Activated CD8-positive, alpha-beta memory T cell treated with anti-CD3 and anti-CD28 coated beads, Interleukin-2, amount 50 U/mL, for 24 hours (primary cell): ENCODE measurements at regions not wholly inside any gene's neighbourhood (a gene's known extent, or its start where the extent isn't known, plus 50 kb on each side); places are given as distances from the start of the nearest gene placed in this dataset.
"Not testable (repeated sequence)": the region's sequence is repeated elsewhere in the genome, so short reads cannot be mapped to it uniquely, and the experiment has no call there.

Experiments
- DNase-seq: peaks from one replicate; pipeline ENCODE4 v3.0.0-alpha.2; 2020; ENCODE audit errors: extremely low read depth

DNA sequence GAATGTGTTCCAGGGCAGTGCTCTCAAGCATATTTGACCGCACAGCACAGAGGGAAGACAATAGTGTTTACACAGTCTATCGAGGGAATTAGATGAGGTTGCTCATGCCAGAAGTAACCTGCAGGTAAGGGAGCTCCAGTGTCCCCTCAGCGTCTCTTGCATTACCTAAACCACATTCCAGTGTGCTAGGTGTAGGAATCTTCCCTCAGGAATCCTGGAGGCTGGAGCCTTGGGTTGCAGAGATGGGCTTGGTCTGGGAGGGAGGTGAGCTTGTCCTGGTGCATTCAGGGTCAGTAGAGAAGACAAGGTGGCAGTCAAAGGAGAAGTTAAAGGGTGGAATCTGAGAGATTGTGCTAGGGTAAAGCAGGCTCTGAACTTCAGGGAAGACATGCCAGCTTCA is 56.3 kb downstream of the SOX14 start:
- DNase-seq = no peak

GRCh38 chr3:137835096-137835495 is 71.0 kb downstream of the SOX14 start:
- no peak for DNase-seq

DNA sequence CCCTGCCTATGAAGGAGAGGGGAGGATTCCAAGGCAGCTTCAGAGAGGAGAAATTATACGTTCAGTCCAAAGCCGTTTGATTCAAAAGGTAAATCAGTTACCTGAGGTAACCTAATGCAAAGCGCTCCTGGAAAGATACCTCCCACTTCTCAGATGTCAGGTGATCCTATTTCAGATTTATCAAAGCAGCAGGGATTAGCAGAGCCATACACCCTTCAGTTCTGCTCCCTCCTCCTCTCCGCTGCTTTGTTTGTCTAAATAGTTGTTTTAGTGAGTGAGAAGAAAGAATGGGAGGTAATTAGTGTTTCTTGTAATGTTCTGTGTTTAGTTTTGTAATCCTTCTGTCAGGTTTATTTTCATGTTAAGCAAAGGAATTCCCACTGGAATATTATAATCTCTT is 81.1 kb downstream of the SOX14 start:
- DNase-seq = no peak

DNA sequence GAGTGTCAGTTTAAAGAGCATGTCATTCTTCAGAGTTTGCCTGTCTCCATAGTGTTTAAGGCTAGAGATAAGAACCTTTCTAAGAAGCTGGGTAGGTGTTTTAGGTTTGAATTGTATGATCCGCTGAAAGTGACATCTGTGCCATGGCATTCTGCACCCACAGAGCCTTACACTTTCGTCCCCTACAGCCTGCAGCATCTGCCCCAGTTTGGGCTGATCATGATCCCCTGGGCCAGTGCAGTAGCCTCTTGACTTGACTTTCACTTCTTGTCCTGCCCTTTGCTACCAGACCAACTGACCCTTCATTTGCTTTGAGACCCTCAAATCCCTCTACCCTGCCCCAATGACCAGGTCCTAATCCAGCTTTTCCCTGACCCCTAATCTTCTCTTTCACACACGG is 81.6 kb downstream of the SOX14 start:
- no peak for DNase-seq

DNA sequence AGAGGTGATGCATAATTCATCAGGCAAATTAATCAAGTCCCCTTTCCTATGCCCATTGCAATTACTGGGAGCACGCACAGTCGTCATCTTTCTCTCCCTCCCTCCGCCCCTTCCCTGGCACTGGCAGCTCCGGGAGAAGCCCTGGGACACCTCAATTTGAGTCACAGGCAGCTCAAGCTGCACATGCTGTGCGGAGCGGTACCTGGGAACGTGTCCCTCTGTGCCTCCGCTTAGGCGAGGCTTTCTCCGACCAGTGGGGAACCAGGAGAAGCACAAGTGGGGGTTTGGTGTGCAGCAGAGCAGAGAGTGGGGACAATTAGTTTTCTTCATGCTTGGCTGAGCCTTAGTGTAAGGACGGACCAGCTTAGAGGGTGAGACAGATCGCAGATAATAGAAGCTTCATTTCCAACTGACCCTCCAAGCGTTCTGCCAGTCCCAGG is 88.3 kb downstream of the SOX14 start:
- DNase-seq = no peak

DNA sequence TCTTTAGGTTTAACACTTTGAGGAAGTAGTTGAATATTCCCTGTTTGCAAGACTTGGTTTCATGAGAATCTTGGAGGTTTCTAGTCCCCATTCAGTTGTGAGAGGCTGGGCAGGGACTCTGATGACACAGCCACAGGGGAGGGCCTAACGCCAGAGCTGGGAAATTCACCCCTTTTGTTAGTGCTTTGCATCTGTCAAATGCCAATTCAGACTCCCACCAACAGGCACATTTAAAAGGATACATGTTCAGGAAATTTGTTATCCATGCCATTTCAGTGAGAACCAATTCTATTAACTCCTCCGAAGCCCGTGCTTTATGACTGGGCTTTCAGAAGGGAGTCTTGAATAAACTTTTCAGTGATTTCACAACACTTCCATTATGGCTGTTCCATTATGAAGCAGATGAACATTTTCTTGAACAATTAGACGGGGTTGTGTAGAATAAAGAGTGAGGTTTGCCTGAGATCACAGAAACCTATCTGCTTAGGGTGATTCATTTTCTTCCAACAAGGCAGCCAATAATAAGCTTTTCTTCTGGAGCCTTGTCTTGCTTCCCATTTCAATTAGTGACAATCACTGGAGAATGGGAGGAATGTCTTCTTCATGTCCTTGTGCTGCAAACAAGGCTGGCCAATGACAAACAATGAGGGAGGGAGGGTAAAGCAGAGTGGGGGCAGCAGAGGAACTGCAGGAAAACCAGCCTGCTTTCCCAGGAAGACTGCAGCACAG is 90.6 kb downstream of the SOX14 start:
- no peak for DNase-seq

- DNase-seq = no peak
These were observed 101.9 kb downstream of the SOX14 start for GRCh38 chr3:137866001-137866400.

DNA sequence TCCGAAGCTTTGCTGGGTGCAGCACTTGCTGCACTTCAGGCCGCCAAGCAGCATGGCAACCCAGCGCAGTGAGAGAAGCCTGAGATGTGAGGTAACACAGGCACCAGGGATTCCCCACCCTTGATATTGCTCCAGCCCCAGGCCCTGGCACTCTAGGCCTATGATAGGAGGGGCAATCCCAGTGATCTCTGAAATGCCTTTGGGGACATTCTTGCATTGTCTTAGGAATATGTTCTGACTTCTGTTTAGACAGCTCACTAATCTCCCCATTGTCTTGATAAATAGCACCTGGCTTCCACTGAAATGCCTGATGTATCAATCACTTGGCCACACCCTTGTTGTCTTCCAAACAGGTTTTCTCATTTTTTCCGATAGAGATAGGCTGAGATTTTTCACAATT is 102.8 kb downstream of the SOX14 start:
- DNase-seq = no peak

- DNase-seq = no peak
These were observed 103.5 kb downstream of the SOX14 start for GRCh38 chr3:137867611-137868010.

GRCh38 chr3:137869022-137869421 is 104.9 kb downstream of the SOX14 start:
- DNase-seq = no peak

GRCh38 chr3:137872589-137872988 is 108.5 kb downstream of the SOX14 start:
- DNase-seq = not testable (repeated sequence)

DNA sequence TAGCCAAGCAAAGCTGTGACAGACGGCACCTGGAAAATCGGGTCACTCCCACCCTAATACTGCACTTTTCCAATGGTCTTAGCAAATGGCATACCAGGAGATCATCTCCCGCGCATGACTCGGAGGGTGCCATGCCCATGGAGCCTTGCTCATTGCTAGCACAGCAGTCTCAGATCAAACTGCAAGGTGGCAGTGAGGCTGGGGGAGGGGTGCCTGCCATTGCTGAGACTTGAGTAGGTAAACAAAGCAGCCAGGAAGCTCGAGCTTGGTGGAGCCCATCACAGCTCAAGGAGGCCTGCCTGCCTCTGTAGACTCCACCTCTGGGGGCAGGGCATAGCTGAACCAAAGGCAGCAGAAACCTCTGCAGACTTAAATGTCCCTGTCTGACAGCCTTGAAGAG is 113.1 kb upstream of the CLDN18 start:
- not testable (repeated sequence) for DNase-seq

- no peak for DNase-seq
These were observed 102.8 kb upstream of the CLDN18 start for GRCh38 chr3:137906985-137907649.

DNA sequence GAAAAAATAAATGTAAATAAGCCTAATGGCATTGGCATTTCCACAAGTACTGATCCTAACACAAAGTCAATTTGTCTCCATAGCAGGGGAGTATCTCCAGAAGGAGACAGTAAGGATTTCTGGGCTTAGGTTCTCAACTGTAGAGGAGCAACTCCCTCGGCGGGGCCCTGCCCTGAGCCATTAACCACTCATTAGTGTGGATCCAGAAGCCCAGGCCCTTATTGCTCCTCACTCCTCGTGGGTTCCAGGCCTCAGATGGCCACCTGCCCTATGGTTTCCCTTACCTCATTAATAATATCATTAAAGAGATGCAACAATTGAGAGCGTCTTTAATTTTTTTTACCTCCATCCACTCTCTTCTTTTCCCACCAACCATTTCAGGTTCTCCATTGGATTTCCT is 85.3 kb upstream of the CLDN18 start:
- no peak for DNase-seq

GRCh38 chr3:137925080-137925479 is 84.9 kb upstream of the CLDN18 start:
- no peak for DNase-seq

DNA sequence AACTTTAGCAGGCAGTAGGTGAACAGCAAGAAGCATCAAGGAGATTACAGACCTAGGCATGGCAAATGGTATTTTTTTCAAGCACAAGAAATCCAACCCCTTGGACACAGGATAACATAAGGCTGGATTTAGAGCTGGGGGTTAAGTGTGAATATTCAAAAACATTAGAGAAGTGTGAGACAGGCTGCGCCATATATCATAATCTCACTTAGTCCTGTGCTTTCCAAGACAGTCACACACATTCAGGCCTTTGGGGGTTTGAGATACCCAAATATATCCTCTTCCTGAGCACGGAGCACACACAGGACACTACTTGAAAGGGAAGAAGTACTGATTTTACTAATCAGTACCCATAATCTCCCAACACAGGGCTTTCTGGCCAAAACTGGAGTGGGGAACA is 83.0 kb upstream of the CLDN18 start:
- no peak for DNase-seq

GRCh38 chr3:137930976-137931375 is 79.0 kb upstream of the CLDN18 start:
- no peak for DNase-seq

DNA sequence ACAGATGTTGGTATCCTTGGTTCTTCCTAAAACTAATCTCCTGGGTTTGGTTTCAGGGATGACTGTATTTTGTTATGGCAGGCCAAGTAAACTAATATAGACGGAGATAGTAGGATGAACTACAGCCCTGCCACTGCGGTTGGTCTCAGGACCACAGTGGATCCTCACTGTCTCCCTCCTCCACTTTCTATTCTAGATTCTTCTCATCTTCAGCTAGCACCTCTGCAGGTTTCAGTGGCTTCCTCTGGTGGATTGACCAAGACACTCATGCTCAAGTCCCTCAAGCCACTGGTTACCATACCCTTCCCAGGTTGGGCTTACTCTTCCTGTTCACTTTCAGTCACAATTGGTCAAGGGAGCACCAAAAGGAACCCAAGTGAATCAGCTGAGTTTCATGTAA is 71.1 kb upstream of the CLDN18 start:
- no peak for DNase-seq

DNA sequence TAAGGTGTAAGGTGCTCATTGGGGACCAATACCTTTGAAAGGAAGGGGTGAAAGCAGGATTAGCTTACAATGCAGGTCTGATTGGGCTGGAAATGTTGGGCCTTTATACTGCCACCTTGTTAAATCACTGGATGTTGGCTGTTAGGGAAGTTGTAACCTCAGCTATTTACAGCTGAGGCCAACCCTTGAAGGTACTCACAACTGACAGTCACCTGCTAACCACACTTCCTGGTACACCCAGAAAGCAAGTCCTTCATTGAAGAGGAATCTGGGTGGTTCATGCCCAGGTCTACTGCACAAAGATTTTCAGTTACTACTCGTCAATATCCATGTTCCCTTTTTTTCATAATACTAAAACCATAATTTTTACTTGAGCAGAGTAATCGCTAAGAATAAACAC is 65.4 kb upstream of the CLDN18 start:
- DNase-seq = no peak

GRCh38 chr3:137946356-137946973 is 63.5 kb upstream of the CLDN18 start:
- peak; percentile 13 for DNase-seq

DNA sequence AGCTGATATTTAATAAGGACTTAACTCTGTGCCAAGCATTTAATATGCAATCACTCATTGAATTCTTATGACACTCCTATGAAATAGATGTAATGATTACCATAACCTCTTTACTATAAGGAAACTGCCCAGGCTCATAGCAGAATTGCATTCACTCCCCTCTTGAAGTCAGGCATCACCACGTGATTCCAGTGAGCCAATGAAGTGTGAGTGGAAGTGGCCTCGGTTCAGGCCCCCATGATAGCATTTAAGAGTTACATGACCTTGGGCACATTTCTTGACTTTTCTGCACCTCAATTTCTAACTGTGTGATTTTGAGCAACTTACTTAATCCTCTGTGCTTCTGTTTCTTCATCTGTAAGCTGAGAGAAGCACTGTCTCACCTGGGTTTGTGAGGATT is 62.8 kb upstream of the CLDN18 start:
- DNase-seq = no peak

DNA sequence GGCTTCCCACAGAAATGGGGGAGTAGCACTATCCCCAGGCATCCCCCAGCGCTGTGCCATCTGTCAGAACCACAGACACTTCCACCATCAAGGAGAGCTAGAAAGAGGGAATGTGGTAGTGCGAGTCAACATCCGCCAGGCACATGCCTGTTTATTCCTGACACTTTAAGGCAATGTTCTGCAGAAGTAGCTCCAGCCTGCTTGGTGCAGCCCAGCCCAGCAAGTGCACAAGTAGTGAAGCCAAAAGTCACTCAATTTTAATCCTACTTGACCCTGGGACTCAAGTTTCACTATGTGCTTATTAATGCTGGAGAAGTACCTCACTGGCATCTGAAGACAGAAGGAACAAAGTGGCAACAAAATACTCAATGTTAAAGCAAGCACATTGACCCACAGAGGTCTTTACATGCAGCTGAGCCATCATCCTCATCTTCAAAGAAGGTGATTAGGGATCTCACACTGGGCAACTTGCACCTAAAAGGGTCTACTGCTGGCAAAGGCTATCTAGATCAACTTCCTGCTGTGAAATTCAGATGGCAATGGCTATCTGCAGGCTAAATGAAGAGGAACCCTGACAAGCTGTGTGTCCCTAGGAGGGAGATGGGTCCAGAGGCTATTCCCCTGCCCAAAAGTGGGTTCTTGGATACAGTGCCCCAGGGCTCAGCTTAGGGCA is 61.4 kb upstream of the CLDN18 start:
- no peak for DNase-seq

GRCh38 chr3:137958636-137959035 is 51.3 kb upstream of the CLDN18 start:
- DNase-seq = no peak
